Femur (tissue), 1 donor: ENCODE measurements at regions not wholly inside any gene's neighbourhood (a gene's known extent, or its start where the extent isn't known, plus 50 kb on each side); places are given as distances from the start of the nearest gene placed in this dataset.

Experiments used
- DNase-seq: peaks from one replicate; pipeline ENCODE4 v3.0.0-alpha.2; 2017

DNA sequence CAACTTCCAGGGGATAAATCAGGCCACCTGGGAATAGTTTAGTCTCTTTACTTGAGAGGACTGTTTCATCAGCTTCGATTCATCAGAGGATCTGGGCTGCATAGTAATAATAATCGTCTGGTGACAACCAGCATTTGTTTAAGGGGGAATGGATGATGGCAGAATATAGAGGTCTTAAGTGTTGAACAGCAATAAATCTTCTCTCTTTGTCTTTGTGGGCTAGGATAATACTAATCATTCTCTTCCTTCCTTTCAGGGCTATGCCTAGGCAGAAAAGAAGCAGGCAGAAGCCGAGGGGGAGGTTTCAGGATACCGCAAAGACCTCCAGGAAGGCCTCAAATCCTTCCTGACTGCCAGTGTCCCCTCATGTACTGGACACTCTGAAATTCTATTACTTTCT, 150.4 kb upstream of the GAREM1 start:
- DNase-seq: no peak

DNA sequence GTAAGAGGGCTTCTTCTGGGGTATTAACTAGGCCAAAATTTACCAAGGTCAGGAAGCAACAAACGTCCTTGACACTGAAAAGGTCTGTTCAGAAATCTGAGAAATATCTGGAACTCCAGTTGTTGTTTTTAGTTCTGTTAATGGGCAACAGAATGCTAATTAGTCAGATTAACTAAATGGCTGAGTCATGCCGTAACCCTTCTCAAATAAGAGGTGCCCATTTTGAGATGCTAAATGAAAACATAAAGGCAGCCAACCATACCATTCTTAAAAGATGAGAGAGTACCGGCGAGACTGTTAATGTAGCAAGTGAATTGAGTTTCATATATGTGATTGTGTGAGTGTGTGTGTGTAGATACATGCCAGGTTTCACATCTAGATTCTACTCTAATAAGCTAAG, 147.9 kb upstream of the GAREM1 start:
- DNase-seq: no peak

DNA sequence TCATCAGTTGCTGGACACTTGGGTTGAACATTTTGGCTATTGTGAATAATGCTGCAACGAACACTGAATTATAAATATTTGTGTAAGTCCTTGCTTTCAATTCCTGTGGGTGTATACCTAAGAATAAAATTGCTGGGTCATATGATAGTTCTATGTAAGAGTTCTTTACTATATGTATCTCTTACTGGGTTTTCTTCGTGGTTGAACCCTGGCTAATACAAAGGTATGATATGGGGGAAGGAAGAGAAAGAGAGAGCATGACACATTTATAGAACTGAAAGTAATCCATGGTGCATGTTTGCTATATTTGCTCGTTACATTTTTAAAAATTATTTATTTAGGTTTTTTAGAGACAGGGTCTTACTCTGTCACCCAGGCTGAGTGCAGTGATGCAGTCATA, 143.1 kb upstream of the GAREM1 start:
- no peak for DNase-seq

DNA sequence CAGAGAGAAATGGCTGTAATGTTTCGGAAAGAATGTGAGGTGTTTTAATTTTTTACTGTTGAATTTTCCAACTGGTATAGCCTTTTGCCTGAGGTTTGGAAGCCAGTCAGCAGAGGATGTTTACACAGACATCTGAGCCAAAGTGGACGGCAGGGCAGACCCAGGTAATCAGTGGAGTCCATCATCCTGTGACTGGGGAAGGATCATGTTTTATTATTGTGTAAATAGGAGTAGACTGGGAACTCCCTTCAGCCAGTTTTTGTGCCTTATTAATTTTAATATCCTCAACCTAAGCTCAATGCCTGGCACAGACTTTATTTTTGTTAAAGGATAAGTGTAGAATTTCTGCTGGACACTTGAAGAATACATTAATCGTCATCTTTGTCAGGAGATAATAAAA, 142.0 kb upstream of the GAREM1 start:
- DNase-seq: peak; percentile 59

DNA sequence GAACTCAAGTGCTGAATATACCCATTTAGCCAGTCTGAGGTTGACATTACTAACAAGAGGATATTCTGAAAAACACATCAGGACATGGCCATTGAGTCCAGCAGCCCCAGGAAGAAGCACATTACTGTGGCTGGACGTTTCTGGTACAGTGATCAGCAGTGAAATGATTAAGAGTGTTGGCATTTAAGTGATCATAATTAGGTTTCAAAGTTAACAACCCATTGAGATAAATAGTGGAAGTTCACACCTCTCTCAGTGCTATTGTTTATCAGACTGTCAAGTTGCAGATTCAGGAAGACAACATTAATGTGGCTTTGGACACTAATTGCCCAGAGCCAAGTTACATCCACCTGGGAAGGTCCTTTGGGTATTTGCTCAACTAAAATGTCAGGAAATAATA, 139.5 kb upstream of the GAREM1 start:
- DNase-seq: no peak

DNA sequence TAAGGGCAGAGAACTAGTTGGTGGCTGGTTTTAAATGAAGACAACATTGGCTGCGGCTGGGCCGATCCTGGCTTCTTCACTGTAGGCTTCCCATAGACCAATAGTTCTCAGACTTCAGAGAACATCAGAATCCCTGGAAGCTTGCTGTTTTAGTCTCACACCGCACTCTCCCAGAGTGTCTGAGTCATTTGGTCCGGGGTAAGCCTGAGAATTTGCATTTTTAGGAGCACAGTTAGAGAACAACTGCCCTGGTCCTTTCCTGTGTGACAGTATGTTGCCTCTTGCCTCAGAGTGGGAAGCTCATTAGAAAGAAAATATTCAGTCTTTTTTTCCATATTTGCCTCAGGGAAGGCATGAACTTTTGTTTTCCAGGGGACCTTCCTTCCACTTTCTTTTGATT, 137.1 kb upstream of the GAREM1 start:
- no peak for DNase-seq

DNA sequence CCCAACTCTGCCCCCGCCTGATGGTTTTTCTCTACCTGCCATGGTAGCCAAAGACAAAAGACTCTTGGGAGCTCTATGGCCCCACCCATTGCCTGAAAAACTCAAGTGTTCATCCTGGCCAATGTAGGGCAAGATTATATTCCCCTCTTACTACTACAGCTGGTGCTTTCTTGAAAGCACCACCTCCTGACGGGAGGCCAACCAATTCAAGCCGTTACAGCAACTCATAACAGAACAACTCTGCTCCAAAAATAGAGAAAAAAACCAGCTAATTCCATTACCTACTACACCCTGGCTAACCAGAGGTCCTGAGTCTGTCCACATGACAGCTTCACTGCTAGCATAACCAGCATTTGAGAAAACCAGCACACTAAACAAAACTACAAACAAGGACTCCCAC, 127.5 kb upstream of the GAREM1 start:
- no peak for DNase-seq

DNA sequence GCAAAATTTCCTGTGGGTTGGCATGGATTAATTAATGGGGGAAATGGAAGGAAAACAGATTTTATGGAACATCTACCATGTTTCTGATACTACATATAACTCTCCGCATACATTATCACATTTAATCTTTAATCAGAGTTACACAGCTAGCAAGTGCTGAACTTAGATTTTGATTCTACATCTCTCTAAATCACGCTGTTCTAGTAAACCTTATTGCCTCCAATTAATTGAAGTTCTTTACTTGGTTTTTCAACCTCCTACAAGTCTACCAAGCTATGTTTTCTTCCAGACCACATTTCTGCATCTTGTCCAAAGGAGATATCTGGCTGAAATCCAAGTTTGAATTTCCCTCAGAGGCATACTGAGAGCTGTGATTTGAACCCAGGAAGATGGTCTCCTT, 125.8 kb upstream of the GAREM1 start:
- DNase-seq: no peak

- peak; percentile 35 for DNase-seq
Measured at GRCh38 chr18:32595832-32596231, 125.2 kb upstream of the GAREM1 start.

GRCh38 chr18:32588191-32588590, 117.5 kb upstream of the GAREM1 start:
- DNase-seq: no peak

- DNase-seq: no peak
Measured at GRCh38 chr18:32583431-32583830, 112.7 kb upstream of the GAREM1 start.

DNA sequence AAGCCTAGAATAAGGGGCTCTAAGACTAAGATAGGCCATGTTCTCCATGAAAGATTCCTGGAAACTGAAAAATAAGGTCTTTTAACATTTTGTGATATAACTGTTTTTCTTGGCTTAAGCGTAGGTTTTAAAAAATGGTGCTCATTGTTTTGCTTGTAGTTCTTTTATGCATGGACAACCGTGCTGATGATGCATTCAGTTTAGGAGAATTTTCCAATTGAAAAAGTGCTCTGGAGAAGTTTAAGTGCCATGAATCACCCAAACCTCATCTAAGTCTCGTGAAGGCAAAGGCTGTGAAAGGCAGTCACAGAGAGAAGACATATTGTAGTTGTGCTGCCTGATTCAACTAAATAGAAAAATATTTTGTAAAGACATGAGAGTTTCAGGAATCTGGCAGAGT, 111.8 kb upstream of the GAREM1 start:
- no peak for DNase-seq

DNA sequence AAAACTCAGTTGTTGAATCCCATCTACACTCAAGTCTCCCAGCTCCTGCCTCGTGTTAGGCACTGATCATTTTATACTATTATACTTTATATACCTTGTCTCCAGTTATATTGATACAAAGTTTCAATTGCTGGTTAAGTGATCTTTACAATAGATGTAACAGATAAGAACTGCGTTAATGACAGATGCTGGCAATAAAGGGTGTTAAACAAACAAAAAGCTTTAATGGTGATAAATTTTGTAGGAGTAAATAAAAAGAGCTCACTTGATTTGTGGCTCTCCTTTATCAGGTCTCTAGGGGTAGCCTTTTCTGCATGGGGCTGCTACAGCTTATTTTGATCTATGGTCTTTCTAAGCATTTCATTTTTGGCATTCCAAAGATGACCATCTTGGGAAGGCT, 106.9 kb upstream of the GAREM1 start:
- no peak for DNase-seq

- DNase-seq: peak; percentile 39
Measured at GRCh38 chr18:32576296-32576916, 105.7 kb upstream of the GAREM1 start.

DNA sequence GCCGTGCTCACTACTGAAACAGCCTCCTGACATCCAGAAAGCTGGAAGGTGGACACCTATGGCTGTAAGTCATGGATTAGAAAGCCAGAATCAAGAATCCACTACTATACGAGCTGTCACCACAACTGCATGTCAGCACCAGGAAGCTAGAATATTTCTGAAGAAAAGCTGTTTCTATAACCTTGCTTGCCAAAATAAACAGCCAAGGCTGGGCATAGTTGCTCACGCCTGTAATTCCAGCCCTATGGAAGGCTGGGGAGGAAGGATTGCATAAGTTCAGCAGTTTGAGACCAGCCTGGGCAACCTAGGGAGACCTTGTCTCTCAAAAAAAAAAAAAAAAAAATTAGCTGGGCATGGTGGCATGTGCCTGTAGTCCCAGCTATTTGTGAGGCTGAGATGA, 96.3 kb upstream of the GAREM1 start:
- DNase-seq: no peak

GRCh38 chr18:32553640-32554365, 83.1 kb upstream of the GAREM1 start:
- no peak for DNase-seq

DNA sequence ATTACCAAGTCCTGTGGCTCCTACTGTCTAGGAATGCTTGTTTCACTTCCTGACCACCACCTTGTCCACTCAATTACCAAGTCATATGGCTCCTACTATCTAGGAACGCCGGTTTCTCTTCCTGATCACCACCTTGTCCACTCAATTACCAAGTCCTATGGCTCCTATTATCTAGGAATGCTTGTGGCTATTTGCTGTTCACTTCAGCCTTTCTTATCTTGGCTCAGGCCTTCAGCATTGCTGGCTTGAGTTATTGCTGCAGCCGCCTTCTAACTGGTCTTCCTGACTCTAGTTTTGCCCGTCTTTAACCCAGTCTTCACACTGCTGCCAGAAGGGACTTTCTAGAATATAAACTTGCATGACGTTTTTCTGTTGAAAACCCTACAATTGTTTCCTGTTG, 82.5 kb upstream of the GAREM1 start:
- DNase-seq: no peak

- DNase-seq: peak; percentile 30
Measured at GRCh38 chr18:32552421-32553030, 81.8 kb upstream of the GAREM1 start.

DNA sequence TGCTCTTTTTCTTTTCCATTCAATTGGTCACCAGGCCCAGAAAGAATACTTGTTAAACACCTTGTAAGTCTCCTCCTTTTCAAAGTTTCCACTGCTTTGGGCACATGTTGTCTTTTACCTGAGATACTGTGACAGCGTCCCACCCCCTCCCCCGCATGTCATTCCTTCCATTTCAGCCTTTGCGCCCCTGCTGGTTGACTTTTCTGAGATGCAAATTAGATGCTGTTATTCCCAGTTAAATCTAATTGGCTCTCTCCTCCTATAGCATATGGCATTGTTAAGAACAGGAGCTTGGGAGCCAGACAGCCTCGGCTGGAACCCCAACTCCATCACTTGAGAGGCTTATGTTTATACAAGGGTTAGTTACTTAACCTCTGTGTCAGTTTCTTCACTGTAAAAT, 80.3 kb upstream of the GAREM1 start:
- no peak for DNase-seq

DNA sequence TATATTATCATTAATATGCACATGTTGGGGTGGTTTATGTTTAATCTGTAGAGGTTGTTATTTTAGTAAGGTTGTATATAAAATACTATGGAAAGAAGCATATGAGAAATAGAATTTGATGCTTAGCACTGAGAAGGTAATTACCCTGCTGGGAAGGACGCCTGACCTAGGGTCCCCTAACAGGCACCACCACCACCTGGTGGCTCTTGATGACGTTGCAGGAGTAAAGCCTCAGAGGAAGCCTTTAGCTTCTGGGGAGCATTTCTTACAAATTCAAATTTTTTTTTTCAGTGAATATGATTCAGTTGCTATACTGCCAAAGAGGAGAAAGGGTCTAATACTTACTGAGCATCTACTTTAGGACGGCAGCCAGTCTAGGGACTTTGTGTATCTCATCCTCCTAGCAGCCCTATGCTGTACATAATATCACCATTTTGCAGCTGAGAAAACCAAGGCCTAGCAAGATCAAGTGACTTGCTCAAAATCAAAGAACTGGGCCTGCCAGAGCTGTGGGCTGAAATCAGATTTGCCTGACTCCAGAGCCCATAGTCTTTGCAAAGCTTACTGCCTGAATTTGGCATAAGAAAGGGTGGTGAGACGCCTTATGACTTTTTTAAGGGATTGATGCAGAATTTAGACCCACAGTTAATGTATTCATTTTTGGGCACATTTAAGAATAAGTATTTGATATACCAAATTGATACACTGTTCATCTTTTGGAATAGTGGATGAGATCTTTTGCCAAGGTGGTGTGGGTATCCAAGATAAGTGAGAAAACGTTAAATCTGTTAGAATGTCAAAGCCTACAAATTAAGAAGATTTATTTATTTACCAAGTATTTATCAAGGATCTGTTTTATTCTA, 78.8 kb upstream of the GAREM1 start:
- peak; percentile 54 for DNase-seq

DNA sequence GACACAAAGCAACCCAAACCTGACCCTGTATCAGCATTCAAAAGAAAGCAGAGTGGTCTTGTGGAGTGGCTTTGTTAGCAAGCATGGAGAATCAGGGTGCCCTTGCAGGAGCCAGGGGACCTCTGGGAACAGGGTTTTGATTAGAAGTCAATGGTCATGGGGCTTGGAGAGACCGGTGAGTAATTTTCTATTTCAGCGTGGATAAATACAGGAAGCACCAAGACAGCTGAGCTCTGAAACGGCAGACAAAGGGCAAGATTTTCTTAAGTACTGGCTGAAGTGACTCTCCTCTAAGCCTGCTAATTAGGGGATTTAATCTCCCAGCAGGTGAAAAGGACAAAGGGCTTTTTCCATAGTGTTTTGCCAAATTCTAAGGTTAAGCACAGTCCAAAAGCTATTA, 78.0 kb upstream of the GAREM1 start:
- DNase-seq: no peak

- no peak for DNase-seq
Measured at GRCh38 chr18:32545631-32546030, 74.9 kb upstream of the GAREM1 start.

GRCh38 chr18:32544088-32544487, 73.4 kb upstream of the GAREM1 start:
- DNase-seq: no peak
